Chondrocyte (in vitro differentiated cells): ENCODE measurements at regions not wholly inside any gene's neighbourhood (a gene's known extent, or its start where the extent isn't known, plus 50 kb on each side); places are given as distances from the start of the nearest gene placed in this dataset.
A peak's percentile ranks its signal among the peaks of the same experiment; 100 is the strongest.

Source experiments
- DNase-seq: peaks from one replicate; pipeline ENCODE4 v3.0.0; 2021; ENCODE audit warnings: mixed read lengths, low spot score
- H3K27ac Mint-ChIP-seq: one replicate; pipeline ENCODE4 v1.8.0; 2021; ENCODE audit warnings: mild to moderate bottlenecking, moderate library complexity, mixed read lengths; ENCODE audit not compliant: unreplicated experiment
- H3K27me3 Mint-ChIP-seq: 2 replicates; pipeline ENCODE4 v1.8.0; 2021; ENCODE audit warnings: low read depth, mixed read lengths
- H3K36me3 Mint-ChIP-seq: 2 replicates; pipeline ENCODE4 v1.8.0; 2021; ENCODE audit warnings: low read depth, mixed read lengths
- H3K4me1 Mint-ChIP-seq: 2 replicates; pipeline ENCODE4 v1.8.0; 2021; ENCODE audit warnings: low read depth, mild to moderate bottlenecking, mixed read lengths
- H3K4me3 Mint-ChIP-seq: one replicate; pipeline ENCODE4 v1.8.0; 2021; ENCODE audit warnings: mild to moderate bottlenecking, moderate library complexity, mixed read lengths; ENCODE audit not compliant: unreplicated experiment
- H3K9me3 Mint-ChIP-seq: 2 replicates; pipeline ENCODE4 v1.8.0; 2021; ENCODE audit warnings: low read depth, mixed read lengths
- CTCF ChIP-seq: fragments of 200-600 bp; sonication (generic); IDR thresholded peaks from 2 replicates; pipeline ENCODE4 v1.5.0; 2021; ENCODE audit warnings: antibody characterized with exemption, mild to moderate bottlenecking, moderate library complexity

- DNase-seq = no peak
- Mint-ChIP-seq H3K27me3 (peaks cover 14% of the 10 kb centered on the region), H3K27ac (no peak overlapping the region), H3K4me3 (no peak overlapping the region), H3K9me3 (no peaks in the 10 kb centered on the region), H3K36me3 (no peaks in the 10 kb centered on the region), H3K4me1 (no peaks in the 10 kb centered on the region)
- TF ChIP-seq CTCF = no peak
Observed at GRCh38 chr1:177366091-177366490, 195.3 kb downstream of the BRINP2 start.

GRCh38 chr1:177360791-177361190, 190.0 kb downstream of the BRINP2 start:
- Mint-ChIP-seq H3K4me1 (no peaks in the 10 kb centered on the region), H3K36me3 (no peaks in the 10 kb centered on the region), H3K27ac (no peak overlapping the region), H3K4me3 (no peak overlapping the region), H3K27me3 (peaks cover 37% of the 10 kb centered on the region), H3K9me3 (no peaks in the 10 kb centered on the region)
- TF ChIP-seq CTCF = no peak
- no peak for DNase-seq

GRCh38 chr1:177356674-177357435, 186.1 kb downstream of the BRINP2 start:
- H3K27ac Mint-ChIP-seq = no peak overlapping the region
- no peaks in the 10 kb centered on the region for H3K4me1 Mint-ChIP-seq
- DNase-seq = no peak
- H3K9me3 Mint-ChIP-seq = no peaks in the 10 kb centered on the region
- H3K4me3 Mint-ChIP-seq = no peak overlapping the region
- H3K27me3 Mint-ChIP-seq = peaks cover 35% of the 10 kb centered on the region
- no peaks in the 10 kb centered on the region for H3K36me3 Mint-ChIP-seq
- TF ChIP-seq CTCF = no peak

DNA sequence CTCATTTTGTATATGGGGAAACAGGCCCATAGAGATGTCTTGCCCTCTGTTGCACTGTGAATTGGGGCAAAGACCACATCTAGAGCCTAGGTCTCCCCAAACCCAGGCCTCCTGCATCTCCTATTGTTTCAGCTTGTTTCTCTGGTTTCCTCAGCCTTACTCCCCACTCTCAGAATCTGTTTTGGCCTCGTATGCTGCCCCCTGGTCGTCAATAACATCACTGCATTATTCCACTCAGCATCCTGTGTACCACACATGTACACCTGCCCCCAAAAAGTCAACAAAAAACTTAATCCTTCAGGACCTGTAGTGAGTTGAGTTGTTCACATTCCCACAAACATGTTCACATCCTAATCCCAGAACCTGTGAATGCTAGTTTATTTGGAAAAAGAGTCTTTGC, 184.8 kb downstream of the BRINP2 start:
- peak; percentile 77 for TF ChIP-seq CTCF
- H3K4me1 Mint-ChIP-seq = no peaks in the 10 kb centered on the region
- peaks cover 28% of the 10 kb centered on the region for H3K27me3 Mint-ChIP-seq
- H3K36me3 Mint-ChIP-seq = no peaks in the 10 kb centered on the region
- H3K27ac Mint-ChIP-seq = no peak overlapping the region
- H3K9me3 Mint-ChIP-seq = no peaks in the 10 kb centered on the region
- no peak overlapping the region for H3K4me3 Mint-ChIP-seq
- no peak for DNase-seq

GRCh38 chr1:177354247-177354646, 183.5 kb downstream of the BRINP2 start:
- H3K4me1 Mint-ChIP-seq = no peaks in the 10 kb centered on the region
- H3K27me3 Mint-ChIP-seq = peaks cover 30% of the 10 kb centered on the region
- H3K4me3 Mint-ChIP-seq = no peak overlapping the region
- H3K27ac Mint-ChIP-seq = no peak overlapping the region
- no peak for TF ChIP-seq CTCF
- H3K36me3 Mint-ChIP-seq = no peaks in the 10 kb centered on the region
- no peak for DNase-seq
- no peaks in the 10 kb centered on the region for H3K9me3 Mint-ChIP-seq
